ENCODE measurements at regions not wholly inside any gene's neighbourhood (a gene's known extent, or its start where the extent isn't known, plus 50 kb on each side); places are given as distances from the start of the nearest gene placed in this dataset.
"Not testable (repeated sequence)": the region's sequence is repeated elsewhere in the genome, so short reads cannot be mapped to it uniquely, and the experiment has no call there.

GRCh38 chr17:70597774-70598173 is 428.4 kb downstream of the KCNJ2 start:
- no peak overlapping the region for H3K4me3 ChIP-seq (ENCODE audit: low read depth, low read length)

GRCh38 chr17:70599198-70599597 is 429.9 kb downstream of the KCNJ2 start:
- TF ChIP-seq CTCF (IDR thresholded peaks at IDR 0.05; ENCODE audit: control insufficient read depth, extremely low read depth, insufficient read depth): no peak
- DNase-seq (ENCODE audit: low read depth): no peak
- H3K4me3 ChIP-seq (ENCODE audit: low read depth, low read length): no peak overlapping the region

More at GRCh38 chr17:70597774-70598173, 428.4 kb downstream of the KCNJ2 start:
- no peak for TF ChIP-seq CTCF (IDR thresholded peaks at IDR 0.05; ENCODE audit: control insufficient read depth, extremely low read depth, insufficient read depth)
- no peak for DNase-seq (ENCODE audit: low read depth)

DNA sequence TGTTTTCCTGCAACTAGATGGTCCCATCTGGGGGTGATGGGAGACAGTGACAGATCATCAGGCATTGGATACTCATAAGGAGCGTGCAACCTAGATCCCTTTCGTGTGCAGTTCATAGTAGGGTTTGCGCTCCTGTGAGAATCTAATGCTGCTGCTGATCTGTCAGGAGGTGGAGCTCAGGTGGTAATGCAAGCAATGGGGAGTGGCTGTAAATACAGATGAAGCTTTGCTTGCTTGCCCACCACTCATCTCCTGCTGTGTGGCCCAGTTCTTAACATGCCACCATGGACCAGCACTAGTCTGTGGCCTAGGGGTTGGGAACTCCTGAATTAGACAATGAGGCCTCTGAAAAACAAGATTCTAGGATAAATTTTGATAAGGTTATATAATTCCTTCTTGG is 430.6 kb downstream of the KCNJ2 start:
- not testable (repeated sequence) for DNase-seq (ENCODE audit: low read depth); H3K4me3 ChIP-seq (ENCODE audit: low read depth, low read length)

- no peak for DNase-seq (ENCODE audit: low read depth)
- no peak for TF ChIP-seq CTCF (IDR thresholded peaks at IDR 0.05; ENCODE audit: control insufficient read depth, extremely low read depth, insufficient read depth)
- no peak overlapping the region for H3K4me3 ChIP-seq (ENCODE audit: low read depth, low read length)
Observed at GRCh38 chr17:70603226-70603625, 433.9 kb downstream of the KCNJ2 start.

GRCh38 chr17:70604854-70605253 is 435.5 kb downstream of the KCNJ2 start:
- H3K4me3 ChIP-seq (ENCODE audit: low read depth, low read length): no peak overlapping the region
- DNase-seq (ENCODE audit: low read depth): no peak
- no peak for TF ChIP-seq CTCF (IDR thresholded peaks at IDR 0.05; ENCODE audit: control insufficient read depth, extremely low read depth, insufficient read depth)

DNA sequence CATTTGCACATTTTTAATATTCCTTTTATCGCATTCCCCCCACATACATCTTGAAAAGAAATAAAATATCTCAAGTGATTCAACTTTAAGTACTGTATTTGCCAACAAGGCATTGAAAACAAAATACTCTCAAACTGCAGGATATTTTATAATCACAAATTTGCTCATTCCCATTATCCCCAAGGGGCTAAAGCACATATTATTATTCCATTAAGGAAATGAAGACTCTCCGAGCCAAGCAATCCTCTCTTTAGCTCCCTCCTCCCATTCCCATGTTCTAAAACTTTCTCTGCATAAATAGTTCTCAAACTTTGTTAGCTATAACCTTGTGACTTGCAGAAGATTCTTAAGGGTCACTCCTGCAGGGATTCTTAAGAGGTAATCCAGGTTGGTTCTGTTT is 436.8 kb downstream of the KCNJ2 start:
- DNase-seq (ENCODE audit: low read depth): no peak
- no peak for TF ChIP-seq CTCF (IDR thresholded peaks at IDR 0.05; ENCODE audit: control insufficient read depth, extremely low read depth, insufficient read depth)
- H3K4me3 ChIP-seq (ENCODE audit: low read depth, low read length): no peak overlapping the region

DNA sequence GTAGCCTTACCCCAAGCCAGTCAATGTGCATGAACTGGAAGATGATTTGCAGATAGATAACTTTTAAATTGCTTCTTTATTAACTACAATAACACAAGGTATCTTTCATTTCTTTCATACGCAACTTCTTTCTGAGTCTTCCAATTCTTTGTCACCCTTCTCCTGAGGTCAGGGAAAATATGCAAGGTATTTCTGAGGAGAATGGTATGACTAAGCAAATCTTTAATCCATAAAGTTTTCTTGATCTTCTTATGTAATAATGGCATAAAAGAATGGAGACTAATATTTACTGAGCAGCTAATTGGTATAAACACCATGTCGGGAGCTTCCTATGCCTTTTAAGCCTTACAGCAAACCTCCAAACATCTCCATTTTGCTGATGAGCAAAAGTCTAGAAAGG is 438.9 kb downstream of the KCNJ2 start:
- no peak for TF ChIP-seq CTCF (IDR thresholded peaks at IDR 0.05; ENCODE audit: control insufficient read depth, extremely low read depth, insufficient read depth)
- DNase-seq (ENCODE audit: low read depth): no peak

More for the DNA sequence above, 438.9 kb downstream of the KCNJ2 start:
- no peak overlapping the region for H3K4me3 ChIP-seq (ENCODE audit: low read depth, low read length)

Data from LNCaP clone FGC (cell line).